ENCODE measurements at regions not wholly inside any gene's neighbourhood (a gene's known extent, or its start where the extent isn't known, plus 50 kb on each side); places are given as distances from the start of the nearest gene placed in this dataset.
"Not testable (repeated sequence)": the region's sequence is repeated elsewhere in the genome, so short reads cannot be mapped to it uniquely, and the experiment has no call there.

GRCh38 chr6:91196729-91197128 lies 609.9 kb upstream of the MAP3K7 start:
- DNase-seq (ENCODE audit: low read depth in 3 of 3): no peak

- no peak for DNase-seq (ENCODE audit: low read depth in 3 of 3)
These were observed 606.6 kb upstream of the MAP3K7 start for GRCh38 chr6:91193446-91193845.

- not testable (repeated sequence) for DNase-seq (ENCODE audit: low read depth in 3 of 3)
These were observed 603.2 kb upstream of the MAP3K7 start for GRCh38 chr6:91190041-91190440.

- no peak for DNase-seq (ENCODE audit: low read depth in 3 of 3)
These were observed 598.2 kb upstream of the MAP3K7 start for GRCh38 chr6:91185072-91185471.

GRCh38 chr6:91181416-91181815 lies 594.5 kb upstream of the MAP3K7 start:
- DNase-seq (ENCODE audit: low read depth in 3 of 3): no peak

- DNase-seq (ENCODE audit: low read depth in 3 of 3): no peak
These were observed 586.8 kb upstream of the MAP3K7 start for GRCh38 chr6:91173651-91174050.

- no peak for DNase-seq (ENCODE audit: low read depth in 3 of 3)
These were observed 586.3 kb upstream of the MAP3K7 start for GRCh38 chr6:91173186-91173585.

GRCh38 chr6:91171754-91172462 lies 585.0 kb upstream of the MAP3K7 start:
- no peak for DNase-seq (ENCODE audit: low read depth in 3 of 3)

GRCh38 chr6:91167846-91168245 lies 581.0 kb upstream of the MAP3K7 start:
- no peak for DNase-seq (ENCODE audit: low read depth in 3 of 3)

GRCh38 chr6:91166271-91167046 lies 579.6 kb upstream of the MAP3K7 start:
- no peak for DNase-seq (ENCODE audit: low read depth in 3 of 3)

- no peak for DNase-seq (ENCODE audit: low read depth in 3 of 3)
These were observed 577.2 kb upstream of the MAP3K7 start for GRCh38 chr6:91164105-91164504.

- no peak for DNase-seq (ENCODE audit: low read depth in 3 of 3)
These were observed 574.4 kb upstream of the MAP3K7 start for GRCh38 chr6:91161246-91161645.

GRCh38 chr6:91155129-91155785 lies 568.4 kb upstream of the MAP3K7 start:
- no peak for DNase-seq (ENCODE audit: low read depth in 3 of 3)

- no peak for DNase-seq (ENCODE audit: low read depth in 3 of 3)
These were observed 566.0 kb upstream of the MAP3K7 start for GRCh38 chr6:91152824-91153223.

- DNase-seq (ENCODE audit: low read depth in 3 of 3): no peak
These were observed 563.3 kb upstream of the MAP3K7 start for GRCh38 chr6:91149956-91150705.

- DNase-seq (ENCODE audit: low read depth in 3 of 3): no peak
These were observed 562.5 kb upstream of the MAP3K7 start for GRCh38 chr6:91149246-91149955.

- no peak for DNase-seq (ENCODE audit: low read depth in 3 of 3)
These were observed 557.3 kb upstream of the MAP3K7 start for GRCh38 chr6:91144126-91144525.

GRCh38 chr6:91142154-91142553 lies 555.3 kb upstream of the MAP3K7 start:
- no peak for DNase-seq (ENCODE audit: low read depth in 3 of 3)

GRCh38 chr6:91141346-91141745 lies 554.5 kb upstream of the MAP3K7 start:
- DNase-seq (ENCODE audit: low read depth in 3 of 3): no peak

GRCh38 chr6:91140449-91140848 lies 553.6 kb upstream of the MAP3K7 start:
- no peak for DNase-seq (ENCODE audit: low read depth in 3 of 3)

GRCh38 chr6:91137286-91137685 lies 550.4 kb upstream of the MAP3K7 start:
- DNase-seq (ENCODE audit: low read depth in 3 of 3): no peak

Measured in stimulated activated CD4-positive, alpha-beta T cell treated with anti-CD3 and anti-CD28 coated beads, TNF-alpha, amount 100 ng/mL, for 24 hours (primary cell).